ENCODE measurements at regions not wholly inside any gene's neighbourhood (a gene's known extent, or its start where the extent isn't known, plus 50 kb on each side); places are given as distances from the start of the nearest gene placed in this dataset.

GRCh38 chr19:31656507-31656906 lies 307.3 kb upstream of the TSHZ3 start:
- Histone ChIP-seq H3K36me3 (ENCODE audit: control insufficient read depth, low read depth, low read length) (no peaks in the 10 kb centered on the region), H3K4me3 (ENCODE audit: low read length) (no peak overlapping the region), H3K9me3 (ENCODE audit: control insufficient read depth, low read depth, low read length) (no peaks in the 10 kb centered on the region), H3K9ac (ENCODE audit: low read length) (no peak overlapping the region), H3K4me1 (ENCODE audit: control insufficient read depth, low read depth, low read length) (no peaks in the 10 kb centered on the region), H3K27ac (ENCODE audit: low read length) (no peak overlapping the region), H3K27me3 (ENCODE audit: control insufficient read depth, insufficient read depth, low read length) (no peaks in the 10 kb centered on the region)

GRCh38 chr19:31658993-31659896 lies 310.0 kb upstream of the TSHZ3 start:
- Histone ChIP-seq H3K27ac (ENCODE audit: low read length) (no peak overlapping the region), H3K36me3 (ENCODE audit: control insufficient read depth, low read depth, low read length) (no peaks in the 10 kb centered on the region), H3K4me3 (ENCODE audit: low read length) (no peak overlapping the region), H3K9ac (ENCODE audit: low read length) (no peak overlapping the region), H3K27me3 (ENCODE audit: control insufficient read depth, insufficient read depth, low read length) (no peaks in the 10 kb centered on the region), H3K4me1 (ENCODE audit: control insufficient read depth, low read depth, low read length) (no peaks in the 10 kb centered on the region), H3K9me3 (ENCODE audit: control insufficient read depth, low read depth, low read length) (no peaks in the 10 kb centered on the region)

GRCh38 chr19:31659897-31660210 lies 310.6 kb upstream of the TSHZ3 start:
- no peaks in the 10 kb centered on the region for H3K36me3 ChIP-seq (ENCODE audit: control insufficient read depth, low read depth, low read length)
- H3K4me3 ChIP-seq (ENCODE audit: low read length), result no peak overlapping the region
- no peaks in the 10 kb centered on the region for H3K4me1 ChIP-seq (ENCODE audit: control insufficient read depth, low read depth, low read length)
- H3K9ac ChIP-seq (ENCODE audit: low read length), result no peak overlapping the region
- no peak overlapping the region for H3K27ac ChIP-seq (ENCODE audit: low read length)
- no peaks in the 10 kb centered on the region for H3K27me3 ChIP-seq (ENCODE audit: control insufficient read depth, insufficient read depth, low read length)
- H3K9me3 ChIP-seq (ENCODE audit: control insufficient read depth, low read depth, low read length), result no peaks in the 10 kb centered on the region

GRCh38 chr19:31664096-31664495 lies 314.9 kb upstream of the TSHZ3 start:
- no peak overlapping the region for H3K4me3 ChIP-seq (ENCODE audit: low read length)
- no peak overlapping the region for H3K9ac ChIP-seq (ENCODE audit: low read length)
- H3K36me3 ChIP-seq (ENCODE audit: control insufficient read depth, low read depth, low read length), result no peaks in the 10 kb centered on the region
- H3K9me3 ChIP-seq (ENCODE audit: control insufficient read depth, low read depth, low read length), result no peaks in the 10 kb centered on the region
- no peak overlapping the region for H3K27ac ChIP-seq (ENCODE audit: low read length)
- no peaks in the 10 kb centered on the region for H3K4me1 ChIP-seq (ENCODE audit: control insufficient read depth, low read depth, low read length)
- H3K27me3 ChIP-seq (ENCODE audit: control insufficient read depth, insufficient read depth, low read length), result no peaks in the 10 kb centered on the region

GRCh38 chr19:31664997-31665396 lies 315.8 kb upstream of the TSHZ3 start:
- Histone ChIP-seq H3K4me1 (ENCODE audit: control insufficient read depth, low read depth, low read length) (no peaks in the 10 kb centered on the region), H3K27ac (ENCODE audit: low read length) (no peak overlapping the region), H3K9me3 (ENCODE audit: control insufficient read depth, low read depth, low read length) (no peaks in the 10 kb centered on the region), H3K36me3 (ENCODE audit: control insufficient read depth, low read depth, low read length) (no peaks in the 10 kb centered on the region), H3K27me3 (ENCODE audit: control insufficient read depth, insufficient read depth, low read length) (no peaks in the 10 kb centered on the region), H3K9ac (ENCODE audit: low read length) (no peak overlapping the region), H3K4me3 (ENCODE audit: low read length) (no peak overlapping the region)

- no peaks in the 10 kb centered on the region for H3K27me3 ChIP-seq (ENCODE audit: control insufficient read depth, insufficient read depth, low read length)
- H3K4me1 ChIP-seq (ENCODE audit: control insufficient read depth, low read depth, low read length), result no peaks in the 10 kb centered on the region
- H3K9me3 ChIP-seq (ENCODE audit: control insufficient read depth, low read depth, low read length), result no peaks in the 10 kb centered on the region
- H3K27ac ChIP-seq (ENCODE audit: low read length), result no peak overlapping the region
- no peak overlapping the region for H3K9ac ChIP-seq (ENCODE audit: low read length)
- no peak overlapping the region for H3K4me3 ChIP-seq (ENCODE audit: low read length)
- no peaks in the 10 kb centered on the region for H3K36me3 ChIP-seq (ENCODE audit: control insufficient read depth, low read depth, low read length)
Observed at GRCh38 chr19:31666126-31666525, 316.9 kb upstream of the TSHZ3 start.

- H3K27me3 ChIP-seq (ENCODE audit: control insufficient read depth, insufficient read depth, low read length), result no peaks in the 10 kb centered on the region
- no peak overlapping the region for H3K9ac ChIP-seq (ENCODE audit: low read length)
- H3K27ac ChIP-seq (ENCODE audit: low read length), result no peak overlapping the region
- H3K4me3 ChIP-seq (ENCODE audit: low read length), result no peak overlapping the region
- H3K9me3 ChIP-seq (ENCODE audit: control insufficient read depth, low read depth, low read length), result no peaks in the 10 kb centered on the region
- H3K36me3 ChIP-seq (ENCODE audit: control insufficient read depth, low read depth, low read length), result no peaks in the 10 kb centered on the region
- H3K4me1 ChIP-seq (ENCODE audit: control insufficient read depth, low read depth, low read length), result no peaks in the 10 kb centered on the region
Observed at GRCh38 chr19:31667106-31667505, 317.9 kb upstream of the TSHZ3 start.

- no peaks in the 10 kb centered on the region for H3K27me3 ChIP-seq (ENCODE audit: control insufficient read depth, insufficient read depth, low read length)
- no peaks in the 10 kb centered on the region for H3K36me3 ChIP-seq (ENCODE audit: control insufficient read depth, low read depth, low read length)
- no peak overlapping the region for H3K9ac ChIP-seq (ENCODE audit: low read length)
- no peak overlapping the region for H3K4me3 ChIP-seq (ENCODE audit: low read length)
- H3K27ac ChIP-seq (ENCODE audit: low read length), result no peak overlapping the region
- no peaks in the 10 kb centered on the region for H3K9me3 ChIP-seq (ENCODE audit: control insufficient read depth, low read depth, low read length)
- no peaks in the 10 kb centered on the region for H3K4me1 ChIP-seq (ENCODE audit: control insufficient read depth, low read depth, low read length)
Observed at GRCh38 chr19:31668921-31669320, 319.7 kb upstream of the TSHZ3 start.

- H3K27ac ChIP-seq (ENCODE audit: low read length), result no peak overlapping the region
- H3K36me3 ChIP-seq (ENCODE audit: control insufficient read depth, low read depth, low read length), result no peaks in the 10 kb centered on the region
- no peaks in the 10 kb centered on the region for H3K27me3 ChIP-seq (ENCODE audit: control insufficient read depth, insufficient read depth, low read length)
- H3K4me1 ChIP-seq (ENCODE audit: control insufficient read depth, low read depth, low read length), result no peaks in the 10 kb centered on the region
- no peaks in the 10 kb centered on the region for H3K9me3 ChIP-seq (ENCODE audit: control insufficient read depth, low read depth, low read length)
- H3K4me3 ChIP-seq (ENCODE audit: low read length), result no peak overlapping the region
- H3K9ac ChIP-seq (ENCODE audit: low read length), result no peak overlapping the region
Observed at GRCh38 chr19:31670931-31671330, 321.7 kb upstream of the TSHZ3 start.

- H3K4me1 ChIP-seq (ENCODE audit: control insufficient read depth, low read depth, low read length), result no peaks in the 10 kb centered on the region
- H3K9ac ChIP-seq (ENCODE audit: low read length), result no peak overlapping the region
- H3K27me3 ChIP-seq (ENCODE audit: control insufficient read depth, insufficient read depth, low read length), result no peaks in the 10 kb centered on the region
- no peaks in the 10 kb centered on the region for H3K36me3 ChIP-seq (ENCODE audit: control insufficient read depth, low read depth, low read length)
- H3K9me3 ChIP-seq (ENCODE audit: control insufficient read depth, low read depth, low read length), result no peaks in the 10 kb centered on the region
- H3K4me3 ChIP-seq (ENCODE audit: low read length), result no peak overlapping the region
- H3K27ac ChIP-seq (ENCODE audit: low read length), result no peak overlapping the region
Observed at GRCh38 chr19:31671411-31672035, 322.3 kb upstream of the TSHZ3 start.

- Histone ChIP-seq H3K9me3 (ENCODE audit: control insufficient read depth, low read depth, low read length) (no peaks in the 10 kb centered on the region), H3K4me3 (ENCODE audit: low read length) (no peak overlapping the region), H3K4me1 (ENCODE audit: control insufficient read depth, low read depth, low read length) (no peaks in the 10 kb centered on the region), H3K27ac (ENCODE audit: low read length) (no peak overlapping the region), H3K9ac (ENCODE audit: low read length) (no peak overlapping the region), H3K36me3 (ENCODE audit: control insufficient read depth, low read depth, low read length) (no peaks in the 10 kb centered on the region), H3K27me3 (ENCODE audit: control insufficient read depth, insufficient read depth, low read length) (no peaks in the 10 kb centered on the region)
Observed at GRCh38 chr19:31674503-31675192, 325.4 kb upstream of the TSHZ3 start.
